HG02840 (cell line): ENCODE measurements at regions not wholly inside any gene's neighbourhood (a gene's known extent, or its start where the extent isn't known, plus 50 kb on each side); places are given as distances from the start of the nearest gene placed in this dataset.
"Not testable (repeated sequence)": the region's sequence is repeated elsewhere in the genome, so short reads cannot be mapped to it uniquely, and the experiment has no call there.

Experiments
- ATAC-seq: cut with Tn5 transposase; IDR thresholded peaks from one replicate; pipeline ENCODE4 v1.9.1; 2021; ENCODE audit warnings: mild to moderate bottlenecking, moderate library complexity, moderate number of reproducible peaks; ENCODE audit not compliant: unreplicated experiment, low FRiP score

DNA sequence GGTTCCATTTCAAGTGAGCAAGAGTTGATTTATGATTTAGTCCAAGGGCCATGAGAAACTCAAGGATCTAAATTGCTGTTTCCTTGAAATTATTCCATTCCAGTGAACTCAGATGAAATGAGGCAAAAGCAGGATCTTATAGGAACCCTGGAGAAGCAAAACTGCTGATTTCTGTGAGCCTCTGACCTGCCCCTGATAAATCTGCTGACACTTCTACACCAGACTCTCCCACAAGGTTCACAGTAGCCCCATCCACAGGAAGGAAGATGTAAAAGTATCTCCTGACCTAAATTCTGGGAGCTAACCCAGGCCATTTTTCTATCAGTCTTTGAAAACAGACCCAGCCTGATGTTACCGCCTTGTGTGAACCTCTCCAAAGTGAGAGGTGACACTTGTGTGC lies 987.6 kb upstream of the AUTS2 start:
- ATAC-seq, result no peak

- no peak for ATAC-seq
Observed at GRCh38 chr7:68613405-68613804, 984.9 kb upstream of the AUTS2 start.

DNA sequence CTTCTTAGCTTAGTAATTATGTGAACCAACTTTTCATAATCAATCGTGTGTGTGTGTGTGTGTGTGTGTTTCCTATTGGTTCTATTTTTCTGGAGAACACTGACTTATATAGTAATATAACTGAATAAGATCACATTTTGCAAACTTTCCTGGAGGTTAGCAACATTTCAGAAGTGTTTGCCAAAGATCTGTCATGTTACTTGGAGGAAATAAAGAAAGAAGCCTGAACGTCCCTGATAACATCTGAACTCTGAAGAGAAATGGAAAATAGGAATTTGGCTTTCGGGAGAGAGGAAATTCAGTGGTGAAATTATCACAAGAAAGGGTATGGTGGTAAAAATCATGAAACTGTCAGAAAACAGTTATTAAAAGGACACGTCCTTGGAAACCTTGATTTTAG lies 984.4 kb upstream of the AUTS2 start:
- ATAC-seq, result no peak

DNA sequence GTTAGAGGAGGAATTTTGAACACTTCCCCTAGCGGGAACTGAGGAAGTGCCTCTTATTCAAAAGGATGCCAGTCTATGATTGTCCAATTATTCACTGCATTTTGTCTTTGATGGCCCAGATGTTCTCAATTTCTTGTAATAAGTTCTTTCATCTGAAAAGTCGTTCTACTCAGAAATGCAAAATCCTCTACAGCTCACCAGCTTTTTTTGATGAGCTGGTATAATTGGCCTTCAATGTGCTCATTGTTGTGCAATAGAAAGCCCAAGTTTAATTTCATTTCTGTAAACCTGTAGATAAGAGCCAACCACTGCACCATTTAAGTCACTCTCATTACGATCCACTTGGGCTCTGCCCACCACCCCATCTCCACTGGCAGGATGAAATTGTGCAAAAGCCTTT lies 978.7 kb upstream of the AUTS2 start:
- ATAC-seq, result no peak

- no peak for ATAC-seq
Observed at GRCh38 chr7:68622500-68622899, 975.8 kb upstream of the AUTS2 start.

DNA sequence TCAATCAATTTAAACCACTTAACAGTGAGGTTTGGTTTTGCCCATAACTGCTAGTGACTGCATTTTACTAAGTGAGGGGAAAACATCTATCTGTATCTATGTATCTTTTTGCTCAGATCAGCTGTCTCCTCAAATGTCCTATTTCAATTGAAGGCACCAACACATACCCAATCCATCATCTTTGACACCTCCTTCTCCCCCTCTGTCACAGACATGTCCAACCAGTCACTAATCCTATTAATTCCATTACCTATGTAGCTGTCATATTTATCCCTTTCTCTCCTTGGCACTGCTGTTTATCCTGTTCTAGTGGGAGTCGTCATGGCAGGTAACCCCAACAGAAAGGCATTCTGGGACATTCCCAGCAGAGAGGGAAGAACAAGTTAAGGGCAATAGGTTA lies 975.2 kb upstream of the AUTS2 start:
- ATAC-seq, result no peak

- ATAC-seq, result no peak
Observed at GRCh38 chr7:68627247-68627864, 970.9 kb upstream of the AUTS2 start.

DNA sequence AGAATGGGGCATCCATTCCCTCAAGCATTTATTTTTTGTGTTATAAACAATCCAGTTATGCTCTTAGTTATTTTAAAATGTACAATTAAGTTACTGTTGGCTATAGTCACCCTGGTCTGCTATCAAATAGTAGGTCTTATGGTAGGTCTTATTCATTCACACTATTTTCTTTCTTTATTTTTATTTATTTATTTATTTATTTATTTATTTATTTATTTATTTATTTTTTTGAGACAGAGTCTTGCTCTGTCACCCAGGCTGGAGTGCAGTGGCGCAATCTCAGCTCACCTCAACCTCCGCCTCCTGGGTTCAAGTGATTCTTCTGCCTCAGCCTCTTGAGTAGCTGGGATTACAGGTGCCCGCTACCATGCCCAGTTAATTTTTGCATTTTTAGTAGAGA lies 967.4 kb upstream of the AUTS2 start:
- not testable (repeated sequence) for ATAC-seq

DNA sequence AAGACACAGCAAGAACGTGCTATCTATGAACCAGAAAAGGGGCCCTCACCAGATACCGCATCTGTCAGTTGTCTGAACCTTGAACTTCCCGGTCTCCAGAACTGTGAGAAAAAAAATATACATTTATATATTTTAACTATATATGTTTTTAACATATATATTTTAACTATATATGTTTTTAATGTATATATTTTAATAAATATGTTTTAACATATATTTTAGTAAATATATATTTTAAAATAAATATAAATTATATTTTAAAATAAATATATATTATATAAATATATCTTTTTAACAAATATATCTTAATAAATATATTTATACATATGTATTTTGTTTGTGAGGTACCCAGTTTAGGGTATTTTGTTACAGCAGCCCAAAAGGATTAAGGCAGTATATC lies 958.2 kb upstream of the AUTS2 start:
- ATAC-seq, result no peak

DNA sequence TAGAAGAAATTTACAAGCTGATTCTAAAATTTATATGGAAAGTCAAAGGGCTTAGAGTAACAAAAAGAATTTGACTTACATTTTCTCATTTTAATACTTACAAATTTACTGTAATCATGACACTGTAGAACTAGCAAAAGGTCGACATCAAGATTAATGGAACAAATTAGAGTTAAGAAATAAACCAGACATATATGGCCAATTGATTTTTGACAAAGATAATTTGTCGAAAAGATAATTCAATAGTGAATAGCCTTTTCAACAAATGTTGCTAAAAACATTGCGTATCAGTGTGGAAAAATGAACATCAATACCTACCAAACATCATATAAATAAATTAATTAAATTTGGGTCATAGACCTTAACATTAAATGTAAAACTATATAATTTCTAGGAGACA lies 955.5 kb upstream of the AUTS2 start:
- ATAC-seq, result no peak

GRCh38 chr7:68663392-68663791 lies 934.9 kb upstream of the AUTS2 start:
- ATAC-seq, result no peak

- no peak for ATAC-seq
Observed at GRCh38 chr7:68671046-68671445, 927.2 kb upstream of the AUTS2 start.

DNA sequence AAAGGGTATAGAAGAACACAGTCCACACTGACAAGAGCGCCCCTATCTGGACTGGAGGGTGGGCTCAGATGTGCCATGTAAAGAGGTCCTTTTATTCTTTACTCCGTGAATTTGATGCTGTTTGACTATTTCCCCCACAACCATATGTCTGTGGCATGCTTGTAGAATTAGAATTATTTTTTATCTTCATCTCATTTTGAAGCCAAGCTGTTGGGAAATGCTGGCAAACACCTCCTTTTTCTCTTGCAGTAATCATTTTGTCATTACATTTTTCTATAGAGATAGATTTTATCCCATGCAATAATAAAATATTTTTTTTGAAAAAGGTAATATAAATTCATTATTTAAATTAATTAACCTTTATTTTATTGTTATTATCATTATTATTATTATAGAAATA lies 926.6 kb upstream of the AUTS2 start:
- no peak for ATAC-seq

DNA sequence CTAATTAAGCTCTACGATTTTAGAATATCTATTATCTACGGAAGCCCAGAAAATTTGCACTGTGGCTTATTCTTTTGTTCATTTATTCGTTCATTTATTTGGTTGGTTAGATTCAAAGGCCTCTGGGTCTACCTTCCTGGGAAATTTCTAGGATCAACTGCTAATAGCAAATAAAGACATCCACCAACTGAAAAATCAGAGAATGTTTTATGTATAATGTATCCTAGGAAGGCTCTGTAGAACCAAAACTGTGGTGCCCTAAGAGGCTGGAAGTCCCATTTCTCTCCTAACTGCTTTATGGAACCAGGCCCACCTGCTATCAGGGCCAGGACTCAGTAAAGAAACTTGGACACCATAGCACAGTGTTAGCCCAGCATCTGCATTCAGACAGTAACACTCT lies 923.4 kb upstream of the AUTS2 start:
- ATAC-seq, result no peak

GRCh38 chr7:68676813-68677535 lies 921.3 kb upstream of the AUTS2 start:
- no peak for ATAC-seq

GRCh38 chr7:68678196-68678595 lies 920.1 kb upstream of the AUTS2 start:
- no peak for ATAC-seq

- no peak for ATAC-seq
Observed at GRCh38 chr7:68679459-68680234, 918.6 kb upstream of the AUTS2 start.

DNA sequence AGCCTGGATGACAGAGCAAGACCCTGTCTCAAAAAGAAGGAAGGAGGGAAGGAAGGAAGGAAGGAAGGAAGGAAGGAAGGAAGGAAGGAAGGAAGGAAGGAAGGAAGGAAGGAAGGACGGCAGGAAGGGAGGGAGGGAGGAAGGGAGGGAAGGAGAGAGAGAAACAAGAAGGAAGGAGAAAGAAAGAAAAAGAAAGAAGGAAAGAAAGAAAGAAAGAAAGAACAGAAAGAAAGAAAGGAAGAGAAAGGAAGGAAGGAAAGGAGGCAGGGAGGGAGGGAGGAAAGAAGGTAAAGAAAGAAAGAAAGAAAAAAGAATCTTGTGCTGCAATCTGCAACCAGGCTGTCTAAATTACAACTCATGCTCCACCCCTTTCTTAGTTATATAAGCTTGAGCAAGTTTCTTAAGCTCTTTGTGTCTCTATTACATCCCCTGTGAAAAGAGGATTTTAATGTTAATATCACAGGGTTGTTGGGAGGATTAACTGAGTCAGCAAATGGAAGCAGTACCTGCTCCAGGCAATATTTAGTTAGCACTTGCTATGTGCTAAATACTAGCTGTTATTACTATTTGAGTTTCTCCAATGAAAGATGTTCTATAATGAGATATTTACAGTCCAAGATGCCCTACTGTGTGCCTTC lies 917.9 kb upstream of the AUTS2 start:
- ATAC-seq, result no peak

DNA sequence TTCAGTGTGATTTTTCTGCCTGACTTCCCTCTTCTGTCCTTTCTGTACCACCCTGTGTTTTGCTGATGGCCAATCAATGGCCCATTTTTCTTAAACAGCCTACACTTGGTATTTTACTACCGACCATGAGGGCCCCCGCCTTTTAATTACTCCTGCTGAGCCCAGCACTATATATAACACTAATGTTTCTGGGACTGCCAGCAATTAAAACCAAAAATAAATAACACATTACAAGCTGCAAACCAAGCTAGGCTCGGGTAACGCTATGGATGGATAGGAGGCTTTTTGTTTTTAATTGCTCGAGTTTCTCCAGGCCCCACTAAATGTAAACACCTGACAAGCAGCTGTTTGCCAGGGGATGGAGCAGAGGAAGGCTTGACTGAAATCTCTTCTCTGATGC lies 915.4 kb upstream of the AUTS2 start:
- no peak for ATAC-seq

- ATAC-seq, result no peak
Observed at GRCh38 chr7:68684246-68684839, 913.9 kb upstream of the AUTS2 start.

DNA sequence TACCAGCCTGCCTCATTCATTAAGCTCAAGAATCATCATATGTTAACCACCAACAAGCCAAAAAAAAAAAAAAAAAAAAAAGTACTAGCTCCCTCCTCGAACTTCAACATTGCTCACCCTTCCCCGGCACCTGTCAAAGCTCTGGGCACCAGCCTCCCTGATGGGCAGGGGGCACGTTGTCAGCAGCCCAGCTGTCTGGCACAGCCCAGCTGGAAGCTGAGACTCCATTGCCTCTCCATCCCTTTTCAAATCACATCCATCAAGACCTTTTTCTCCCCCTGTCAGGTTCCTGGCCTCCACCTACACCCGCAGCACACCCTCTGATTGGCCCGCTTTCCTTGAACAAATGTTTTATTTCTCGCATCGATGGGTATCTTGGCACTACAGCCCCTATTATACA lies 913.3 kb upstream of the AUTS2 start:
- no peak for ATAC-seq
